Astrocyte of the spinal cord (primary cell): ENCODE measurements at regions not wholly inside any gene's neighbourhood (a gene's known extent, or its start where the extent isn't known, plus 50 kb on each side); places are given as distances from the start of the nearest gene placed in this dataset.

ENCODE experiments used
- DNase-seq: peaks from one replicate; pipeline ENCODE4 v3.0.0; 2011; ENCODE audit warnings: low read depth, low spot score
- H3K4me3 ChIP-seq: 2 replicates; pipeline ENCODE4 v1.5.1; 2011; ENCODE audit warnings: low read depth, mild to moderate bottlenecking, low read length, moderate library complexity
- CTCF ChIP-seq: IDR thresholded peaks from 2 replicates; pipeline ENCODE4 v1.5.1; 2012; ENCODE audit warnings: low read depth, mild to moderate bottlenecking, low read length, inconsistent platforms
- in situ Hi-C: cut with HindIII; loops from 2 replicates; pipeline ENCODE4 v1.10.0; 2017; ENCODE audit warnings: low sequenced_read_pairs

- H3K4me3 ChIP-seq: no peak overlapping the region
- TF ChIP-seq CTCF: no peak
- in situ Hi-C loops: no loop called here
Observed at GRCh38 chr1:191818198-191818597, 340.1 kb upstream of the RGS18 start.

GRCh38 chr1:191831572-191831971, 326.7 kb upstream of the RGS18 start:
- DNase-seq: peak; percentile 2
- in situ Hi-C loops: no loop called here
- TF ChIP-seq CTCF: no peak
- H3K4me3 ChIP-seq: no peak overlapping the region

More at GRCh38 chr1:191818198-191818597, 340.1 kb upstream of the RGS18 start:
- no peak for DNase-seq

- no peak overlapping the region for H3K4me3 ChIP-seq
- TF ChIP-seq CTCF: no peak
- in situ Hi-C loops: no loop called here
- peak; percentile 12 for DNase-seq
Observed at GRCh38 chr1:191839891-191840290, 318.4 kb upstream of the RGS18 start.

- no peak overlapping the region for H3K4me3 ChIP-seq
- TF ChIP-seq CTCF: no peak
- DNase-seq: peak; percentile 54
- in situ Hi-C loops: no loop called here
Observed at GRCh38 chr1:191851799-191852595, 306.3 kb upstream of the RGS18 start.

GRCh38 chr1:191852907-191853306, 305.4 kb upstream of the RGS18 start:
- TF ChIP-seq CTCF: no peak
- in situ Hi-C loops: no loop called here
- DNase-seq: no peak
- no peak overlapping the region for H3K4me3 ChIP-seq

- TF ChIP-seq CTCF: no peak
- H3K4me3 ChIP-seq: no peak overlapping the region
- in situ Hi-C loops: no loop called here
- DNase-seq: no peak
Observed at GRCh38 chr1:191857600-191857999, 300.7 kb upstream of the RGS18 start.
